ENCODE measurements at regions not wholly inside any gene's neighbourhood (a gene's known extent, or its start where the extent isn't known, plus 50 kb on each side); places are given as distances from the start of the nearest gene placed in this dataset.
"Not testable (repeated sequence)": the region's sequence is repeated elsewhere in the genome, so short reads cannot be mapped to it uniquely, and the experiment has no call there.

- DNase-seq, result no peak
These were observed 784.5 kb downstream of the TBL1XR1 start for GRCh38 chr3:176412771-176413170.

- no peak for DNase-seq
These were observed 793.8 kb downstream of the TBL1XR1 start for GRCh38 chr3:176403531-176403930.

- no peak for DNase-seq
These were observed 796.1 kb downstream of the TBL1XR1 start for GRCh38 chr3:176401211-176401610.

- DNase-seq, result no peak
These were observed 798.1 kb downstream of the TBL1XR1 start for GRCh38 chr3:176399193-176399592.

GRCh38 chr3:176395240-176395639, 802.0 kb downstream of the TBL1XR1 start:
- no peak for DNase-seq

- DNase-seq, result no peak
These were observed 818.5 kb downstream of the TBL1XR1 start for GRCh38 chr3:176378789-176379188.

GRCh38 chr3:176376531-176376930, 820.8 kb downstream of the TBL1XR1 start:
- no peak for DNase-seq

- DNase-seq, result no peak
These were observed 821.8 kb downstream of the TBL1XR1 start for GRCh38 chr3:176375519-176375918.

GRCh38 chr3:176362191-176362731, 835.0 kb downstream of the TBL1XR1 start:
- no peak for DNase-seq

- no peak for DNase-seq
These were observed 838.1 kb downstream of the TBL1XR1 start for GRCh38 chr3:176359211-176359610.

- no peak for DNase-seq
These were observed 839.4 kb downstream of the TBL1XR1 start for GRCh38 chr3:176357891-176358290.

GRCh38 chr3:176354843-176355242, 842.4 kb downstream of the TBL1XR1 start:
- no peak for DNase-seq

- no peak for DNase-seq
These were observed 844.5 kb downstream of the TBL1XR1 start for GRCh38 chr3:176352716-176353334.

- no peak for DNase-seq
These were observed 845.9 kb downstream of the TBL1XR1 start for GRCh38 chr3:176351408-176351807.

- DNase-seq, result no peak
These were observed 847.6 kb downstream of the TBL1XR1 start for GRCh38 chr3:176349706-176350105.

GRCh38 chr3:176347424-176348146, 849.7 kb downstream of the TBL1XR1 start:
- DNase-seq, result no peak

- no peak for DNase-seq
These were observed 855.3 kb downstream of the TBL1XR1 start for GRCh38 chr3:176341963-176342362.

- no peak for DNase-seq
These were observed 868.6 kb downstream of the TBL1XR1 start for GRCh38 chr3:176328666-176329065.

- no peak for DNase-seq
These were observed 869.1 kb downstream of the TBL1XR1 start for GRCh38 chr3:176328198-176328597.

GRCh38 chr3:176326894-176327490, 870.3 kb downstream of the TBL1XR1 start:
- not testable (repeated sequence) for DNase-seq

GRCh38 chr3:176321532-176321931, 875.8 kb downstream of the TBL1XR1 start:
- DNase-seq, result not testable (repeated sequence)

GRCh38 chr3:176321099-176321498, 876.2 kb downstream of the TBL1XR1 start:
- DNase-seq, result no peak

GRCh38 chr3:176313426-176313825, 883.9 kb downstream of the TBL1XR1 start:
- DNase-seq, result no peak

- DNase-seq, result no peak
These were observed 886.6 kb downstream of the TBL1XR1 start for GRCh38 chr3:176310641-176311040.
